SU-DHL-6 (cell line): ENCODE measurements at regions not wholly inside any gene's neighbourhood (a gene's known extent, or its start where the extent isn't known, plus 50 kb on each side); places are given as distances from the start of the nearest gene placed in this dataset.

Experiments
- H2AFZ ChIP-seq: fragments of 200-600 bp; sonication (generic); 2 replicates; pipeline ENCODE4 v1.6.1; 2014; ENCODE audit warnings: low read depth, mild to moderate bottlenecking, moderate library complexity, mixed read lengths, antibody characterized with exemption, low read length; ENCODE audit not compliant: severe bottlenecking
- H3F3A ChIP-seq: fragments of 200-600 bp; shearing (Covaris generic); 2 replicates; pipeline ENCODE4 v1.6.0; 2016; ENCODE audit warnings: antibody characterized with exemption, mild to moderate bottlenecking; ENCODE audit not compliant: insufficient read depth
- H3K27ac ChIP-seq: fragments of 200-600 bp; sonication (generic); 2 replicates; pipeline ENCODE4 v1.5.1; 2016; ENCODE audit warnings: low read depth, mild to moderate bottlenecking, low read length, moderate library complexity, mixed read lengths
- H3K27me3 ChIP-seq: fragments of 200-600 bp; sonication (generic), shearing (Covaris generic); 2 replicates; pipeline ENCODE4 v1.6.0; 2014; ENCODE audit warnings: mild to moderate bottlenecking, low read length
- H3K36me3 ChIP-seq: fragments of 200-600 bp; sonication (generic); 2 replicates; pipeline ENCODE4 v1.6.1; 2014; ENCODE audit warnings: mild to moderate bottlenecking, low read length, mixed read lengths
- H3K4me2 ChIP-seq: fragments of 300-600, 200-600 bp; shearing (Covaris generic), sonication (generic); 2 replicates; pipeline ENCODE4 v1.6.0; 2014; ENCODE audit warnings: low read length, low read depth, mild to moderate bottlenecking; ENCODE audit not compliant: poor library complexity, severe bottlenecking
- H3K4me3 ChIP-seq: fragments of 200-600 bp; sonication (generic); 2 replicates; pipeline ENCODE4 v1.5.1; 2014; ENCODE audit warnings: antibody characterized with exemption, low read length, mild to moderate bottlenecking, mixed read lengths; ENCODE audit not compliant: insufficient read depth, poor library complexity, severe bottlenecking
- H3K79me2 ChIP-seq: fragments of 200-600 bp; sonication (generic); 2 replicates; pipeline ENCODE4 v1.6.1; 2014; ENCODE audit warnings: mild to moderate bottlenecking, low read length, moderate library complexity; ENCODE audit not compliant: insufficient read depth
- H3K9ac ChIP-seq: fragments of 200-600 bp; sonication (generic); 2 replicates; pipeline ENCODE4 v1.7.0; 2014; ENCODE audit warnings: mild to moderate bottlenecking, low read length
- H3K9me2 ChIP-seq: fragments of 200-600 bp; sonication (generic); replicated peaks from 2 replicates; pipeline ENCODE4 v1.6.1; 2014; ENCODE audit warnings: low read length; ENCODE audit not compliant: insufficient read depth
- H3K9me3 ChIP-seq: fragments of 200-600 bp; sonication (generic); 2 replicates; pipeline ENCODE4 v1.6.1; 2014; ENCODE audit warnings: low read length, mixed read lengths; ENCODE audit not compliant: insufficient read depth
- H4K20me1 ChIP-seq: fragments of 200-600 bp; sonication (generic); 2 replicates; pipeline ENCODE4 v1.6.1; 2014; ENCODE audit warnings: low read depth, mild to moderate bottlenecking, antibody characterized with exemption, low read length, moderate library complexity, mixed read lengths
- CTCF ChIP-seq: fragments of 200-600 bp; sonication (generic); IDR thresholded peaks from one replicate; pipeline ENCODE4 v1.5.1; 2017; ENCODE audit warnings: antibody characterized with exemption, mild to moderate bottlenecking, low read length, moderate library complexity; ENCODE audit not compliant: insufficient read depth, poor library complexity, severe bottlenecking
- EZH2phosphoT487 ChIP-seq: fragments of 200-600 bp; sonication (generic), shearing (Covaris generic); conservative IDR thresholded peaks from 2 replicates; pipeline ENCODE4 v1.6.1; 2018; ENCODE audit warnings: mild to moderate bottlenecking, antibody characterized with exemption, low read length, moderate library complexity, mixed read lengths

DNA sequence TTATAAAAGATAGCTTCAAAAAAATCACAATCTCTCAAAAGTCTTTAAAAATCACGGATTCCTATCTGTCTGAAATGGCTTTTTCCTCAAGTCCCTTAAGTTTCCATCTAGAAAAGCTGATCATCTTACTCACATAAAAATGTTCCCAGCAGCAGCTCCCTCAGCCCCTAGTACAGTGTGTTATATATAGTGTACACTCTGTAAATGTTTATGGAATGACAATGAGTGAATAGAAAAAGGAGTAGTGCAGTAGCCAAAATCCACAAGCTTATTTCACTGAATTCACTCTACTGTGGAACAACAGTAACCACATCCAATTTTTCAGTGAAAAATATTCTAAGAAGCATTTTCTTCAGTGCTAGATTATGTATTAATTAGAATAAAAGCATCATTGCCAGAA is 609.4 kb downstream of the DTWD2 start:
- Histone ChIP-seq H3K27me3 (no peaks in the 10 kb centered on the region), H3F3A (no peaks in the 10 kb centered on the region), H3K9ac (no peak overlapping the region), H3K4me2 (no peak overlapping the region), H3K79me2 (no peaks in the 10 kb centered on the region), H3K9me2 (no peaks in the 10 kb centered on the region), H2AFZ (no peak overlapping the region), H3K4me3 (no peak overlapping the region), H3K9me3 (no peaks in the 10 kb centered on the region), H3K36me3 (no peaks in the 10 kb centered on the region), H3K27ac (no peak overlapping the region), H4K20me1 (no peaks in the 10 kb centered on the region)
- TF ChIP-seq EZH2phosphoT487 (no peak), CTCF (no peak)

DNA sequence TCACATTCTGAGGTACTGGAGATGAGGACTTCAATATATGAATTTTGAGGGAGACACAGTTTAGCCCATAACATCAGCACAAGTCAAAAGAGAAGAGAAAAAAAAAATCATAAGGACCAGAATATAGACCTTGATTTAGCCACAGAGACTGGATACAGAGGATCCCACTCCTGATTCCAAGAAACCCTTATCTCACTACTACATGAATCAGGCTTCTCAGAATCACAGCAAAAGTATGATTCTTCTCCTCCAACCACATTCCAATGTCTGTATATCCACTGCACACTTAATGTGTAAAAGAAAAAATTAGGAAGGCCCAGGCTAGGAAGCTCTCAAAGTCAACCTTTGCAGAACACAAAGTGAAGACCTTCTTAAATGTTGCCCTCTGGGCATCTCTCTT is 610.9 kb downstream of the DTWD2 start:
- Histone ChIP-seq H4K20me1 (no peaks in the 10 kb centered on the region), H3K4me2 (no peak overlapping the region), H3K9me3 (no peaks in the 10 kb centered on the region), H3K79me2 (no peaks in the 10 kb centered on the region), H3F3A (no peaks in the 10 kb centered on the region), H3K4me3 (no peak overlapping the region), H3K36me3 (no peaks in the 10 kb centered on the region), H3K9ac (no peak overlapping the region), H3K27me3 (no peaks in the 10 kb centered on the region), H3K27ac (no peak overlapping the region), H3K9me2 (no peaks in the 10 kb centered on the region), H2AFZ (no peak overlapping the region)
- no peak for TF ChIP-seq EZH2phosphoT487
- no peak for TF ChIP-seq CTCF

- no peaks in the 10 kb centered on the region for H3F3A ChIP-seq
- TF ChIP-seq CTCF (no peak), EZH2phosphoT487 (no peak)
- no peak overlapping the region for H3K9ac ChIP-seq
- no peak overlapping the region for H3K4me3 ChIP-seq
- H2AFZ ChIP-seq: no peak overlapping the region
- H3K36me3 ChIP-seq: no peaks in the 10 kb centered on the region
- no peak overlapping the region for H3K4me2 ChIP-seq
- no peaks in the 10 kb centered on the region for H3K27me3 ChIP-seq
- H3K9me2 ChIP-seq: no peaks in the 10 kb centered on the region
- no peaks in the 10 kb centered on the region for H4K20me1 ChIP-seq
- no peaks in the 10 kb centered on the region for H3K9me3 ChIP-seq
- no peak overlapping the region for H3K27ac ChIP-seq
- H3K79me2 ChIP-seq: no peaks in the 10 kb centered on the region
Measured at GRCh38 chr5:118371973-118372831, 616.1 kb downstream of the DTWD2 start.
